WTC11 (cell line): ENCODE measurements at regions not wholly inside any gene's neighbourhood (a gene's known extent, or its start where the extent isn't known, plus 50 kb on each side); places are given as distances from the start of the nearest gene placed in this dataset.

Experiments
- ATAC-seq: fragments of 200-7000 bp; cut with Tn5 transposase; 2 replicates; pipeline ENCODE4 v1.10.0; 2021; ENCODE audit warnings: mild to moderate bottlenecking, moderate library complexity
- CTCF ChIA-PET: fragments of 300-600 bp; sonication (Branson Sonifier 250); formaldehyde crosslinking; loops from one replicate; lab custom pipeline; 2021; ENCODE audit warnings: antibody characterized with exemption; lab: Charles Lee
- POLR2A ChIA-PET: fragments of 350-600 bp; sonication (Branson Sonifier 250); formaldehyde crosslinking; loops from one replicate; lab custom pipeline; 2021; ENCODE audit warnings: antibody characterized with exemption; lab: Charles Lee
- DNase-seq: peaks from one replicate; pipeline ENCODE4 v3.0.0; 2021; ENCODE audit warnings: low spot score
- H3K27ac Mint-ChIP-seq: 2 replicates; pipeline ENCODE4 v1.8.0; 2021; ENCODE audit warnings: mixed read lengths
- H3K27me3 Mint-ChIP-seq: 2 replicates; pipeline ENCODE4 v1.8.0; 2021; ENCODE audit warnings: low read depth, mild to moderate bottlenecking, moderate library complexity, mixed read lengths
- H3K36me3 Mint-ChIP-seq: 2 replicates; pipeline ENCODE4 v1.8.0; 2021; ENCODE audit warnings: mixed read lengths
- H3K4me1 Mint-ChIP-seq: 2 replicates; pipeline ENCODE4 v1.8.0; 2022; ENCODE audit warnings: mixed read lengths
- H3K4me3 Mint-ChIP-seq: 2 replicates; pipeline ENCODE4 v1.8.0; 2021; ENCODE audit warnings: mild to moderate bottlenecking, moderate library complexity, mixed read lengths
- H3K9me3 Mint-ChIP-seq: 2 replicates; pipeline ENCODE4 v1.8.0; 2021; ENCODE audit warnings: mixed read lengths
- AR ChIP-seq: fragments of 250-450 bp; sonication (Bioruptor Pico); IDR thresholded peaks from 2 replicates; pipeline ENCODE4 v1.9.0; 2021; ENCODE audit warnings: mild to moderate bottlenecking
- ARID4B ChIP-seq: sonication (generic); formaldehyde crosslinking; IDR thresholded peaks from 2 replicates; pipeline ENCODE4 v1.8.0; 2023; ENCODE audit warnings: missing genetic modification reagents, mild to moderate bottlenecking, borderline replicate concordance
- ELF4 ChIP-seq: sonication (generic); formaldehyde crosslinking; IDR thresholded peaks from 2 replicates; pipeline ENCODE4 v1.8.1; 2022; ENCODE audit warnings: low read depth, mild to moderate bottlenecking, moderate library complexity, missing genetic modification reagents
- EMX1 ChIP-seq: fragments of 250-450 bp; sonication (Bioruptor Pico); IDR thresholded peaks from 2 replicates; pipeline ENCODE4 v1.8.0; 2021; ENCODE audit warnings: mild to moderate bottlenecking
- ESRRA ChIP-seq: sonication (generic); formaldehyde crosslinking; IDR thresholded peaks from 2 replicates; pipeline ENCODE4 v1.8.1; 2022; ENCODE audit warnings: mild to moderate bottlenecking, missing genetic modification reagents, borderline replicate concordance
- FOXP4 ChIP-seq: sonication (generic); formaldehyde crosslinking; IDR thresholded peaks from 2 replicates; pipeline ENCODE4 v1.8.0; 2022; ENCODE audit warnings: mild to moderate bottlenecking, missing genetic modification reagents
- JAZF1 ChIP-seq: fragments of 250-450 bp; sonication (Bioruptor Pico); IDR thresholded peaks from 2 replicates; pipeline ENCODE4 v1.9.0; 2021; ENCODE audit warnings: moderate library complexity, mild to moderate bottlenecking, inconsistent platforms
- RORB ChIP-seq: fragments of 250-450 bp; sonication (Bioruptor Pico); IDR thresholded peaks from 2 replicates; pipeline ENCODE4 v1.9.0; 2021; ENCODE audit warnings: mild to moderate bottlenecking
- TCF7 ChIP-seq: sonication (generic); formaldehyde crosslinking; IDR thresholded peaks from 2 replicates; pipeline ENCODE4 v1.8.0; 2022; ENCODE audit warnings: mild to moderate bottlenecking, low read depth, missing genetic modification reagents, moderate library complexity
- ZBTB21 ChIP-seq: sonication (generic); formaldehyde crosslinking; IDR thresholded peaks from 2 replicates; pipeline ENCODE4 v1.8.1; 2023; ENCODE audit warnings: mild to moderate bottlenecking, missing genetic modification reagents, borderline replicate concordance
- ZNF232 ChIP-seq: sonication (generic); formaldehyde crosslinking; IDR thresholded peaks from 2 replicates; pipeline ENCODE4 v1.8.0; 2022; ENCODE audit warnings: mild to moderate bottlenecking, missing genetic modification reagents
- ZNF671 ChIP-seq: fragments of 250-450 bp; sonication (Bioruptor Pico); IDR thresholded peaks from 2 replicates; pipeline ENCODE4 v1.8.0; 2021; ENCODE audit warnings: mild to moderate bottlenecking
- TF ChIP-seq, protein P1 (sequence below): sonication (generic); formaldehyde crosslinking; IDR thresholded peaks from 2 replicates; pipeline ENCODE4 v1.8.0; 2023; ENCODE audit warnings: missing genetic modification reagents
- TF ChIP-seq, protein P2 (sequence below): sonication (generic); formaldehyde crosslinking; IDR thresholded peaks from 2 replicates; pipeline ENCODE4 v1.8.1; 2023; ENCODE audit warnings: mild to moderate bottlenecking, missing genetic modification reagents, moderate library complexity
- TF ChIP-seq, protein P3 (sequence below): sonication (generic); formaldehyde crosslinking; IDR thresholded peaks from 2 replicates; pipeline ENCODE4 v1.8.0; 2022; ENCODE audit warnings: mild to moderate bottlenecking, missing genetic modification reagents
- TF ChIP-seq, protein P4 (sequence below): fragments of 250-450 bp; sonication (Bioruptor Pico); conservative IDR thresholded peaks from 2 replicates; pipeline ENCODE4 v1.9.0; 2021; ENCODE audit warnings: mild to moderate bottlenecking
- TF ChIP-seq, protein P5 (sequence below): fragments of 200-600 bp; IDR thresholded peaks from 2 replicates; pipeline ENCODE4 v1.8.0; 2022; ENCODE audit warnings: antibody characterized with exemption

GRCh38 chr6:43884652-43885022, 114.6 kb downstream of the VEGFA start:
- POLR2A ChIA-PET, result no interaction called here
- ATAC-seq, result no peak
- Mint-ChIP-seq H3K36me3 (no peaks in the 10 kb centered on the region), H3K27me3 (no peaks in the 10 kb centered on the region; the same call in 1 of the 2 replicates), H3K27ac (no peak overlapping the region), H3K4me3 (no peak overlapping the region)
- CTCF ChIA-PET, result interaction anchor here (1.3 to 1.4 kb wide), 2 partner anchors 10 to 217 kb away, joined by 3 to 5 read pairs; no protein-coding TSS in a partner anchor
- no peak for TF ChIP-seq ESRRA (CRISPR knock-in tag)
- no peak for TF ChIP-seq ZNF232 (CRISPR knock-in tag)
- TF ChIP-seq, protein P1, sequence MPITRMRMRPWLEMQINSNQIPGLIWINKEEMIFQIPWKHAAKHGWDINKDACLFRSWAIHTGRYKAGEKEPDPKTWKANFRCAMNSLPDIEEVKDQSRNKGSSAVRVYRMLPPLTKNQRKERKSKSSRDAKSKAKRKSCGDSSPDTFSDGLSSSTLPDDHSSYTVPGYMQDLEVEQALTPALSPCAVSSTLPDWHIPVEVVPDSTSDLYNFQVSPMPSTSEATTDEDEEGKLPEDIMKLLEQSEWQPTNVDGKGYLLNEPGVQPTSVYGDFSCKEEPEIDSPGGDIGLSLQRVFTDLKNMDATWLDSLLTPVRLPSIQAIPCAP (CRISPR knock-in tag), result no peak
- TF ChIP-seq, protein P2, sequence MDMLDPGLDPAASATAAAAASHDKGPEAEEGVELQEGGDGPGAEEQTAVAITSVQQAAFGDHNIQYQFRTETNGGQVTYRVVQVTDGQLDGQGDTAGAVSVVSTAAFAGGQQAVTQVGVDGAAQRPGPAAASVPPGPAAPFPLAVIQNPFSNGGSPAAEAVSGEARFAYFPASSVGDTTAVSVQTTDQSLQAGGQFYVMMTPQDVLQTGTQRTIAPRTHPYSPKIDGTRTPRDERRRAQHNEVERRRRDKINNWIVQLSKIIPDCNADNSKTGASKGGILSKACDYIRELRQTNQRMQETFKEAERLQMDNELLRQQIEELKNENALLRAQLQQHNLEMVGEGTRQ, result no peak
- no peak for TF ChIP-seq ZBTB21 (CRISPR knock-in tag)
- no peak for TF ChIP-seq RORB (CRISPR knock-in tag)
- TF ChIP-seq, all 79 proteins: peak for 0
- Mint-ChIP-seq H3K4me1 (no peaks in the 10 kb centered on the region), H3K9me3 (no peaks in the 10 kb centered on the region)
- DNase-seq, result no peak

DNA sequence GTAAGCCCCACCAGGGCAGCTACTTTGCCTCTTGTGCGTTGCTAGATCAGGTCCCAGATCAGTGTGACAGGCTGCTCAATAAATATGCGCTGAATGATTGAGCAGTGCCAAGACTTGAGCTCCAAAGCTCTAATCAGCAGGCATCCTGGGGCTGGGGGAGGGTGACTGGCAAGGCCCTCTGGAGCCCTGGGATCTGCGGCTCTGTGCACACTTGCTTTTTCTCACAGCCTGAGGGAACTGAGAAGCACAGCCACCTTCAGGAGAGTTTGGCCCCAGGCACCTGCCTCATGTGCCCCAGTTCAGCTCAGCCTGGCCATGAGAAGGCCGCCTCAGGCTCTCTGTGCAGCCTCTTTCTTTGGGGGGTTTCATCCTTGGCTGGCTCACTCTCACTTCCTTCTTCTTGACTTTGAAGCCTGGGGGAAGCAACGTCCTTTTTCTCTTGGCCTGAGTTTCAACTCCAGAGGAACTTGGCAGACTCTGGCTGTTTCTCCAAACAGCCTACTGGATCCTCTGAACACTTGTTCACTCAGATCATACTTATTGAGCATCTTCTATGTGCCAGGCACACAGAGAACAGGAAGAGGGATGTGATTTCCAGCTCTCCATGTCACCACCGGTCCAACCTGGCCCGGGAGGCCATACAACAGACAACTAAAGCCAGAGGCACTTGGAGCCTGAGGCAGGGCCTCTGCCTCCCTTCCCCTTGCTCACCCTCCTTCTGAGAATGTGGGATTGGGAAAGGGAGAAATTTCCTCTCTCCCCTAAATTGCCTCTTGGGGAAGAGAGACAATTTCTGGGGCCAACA, 114.0 kb downstream of the VEGFA start:
- H3K4me1 Mint-ChIP-seq, result no peaks in the 10 kb centered on the region
- H3K27me3 Mint-ChIP-seq, result no peaks in the 10 kb centered on the region; the same call in 1 of the 2 replicates
- ChIA-PET CTCF (interaction anchor here (0.9 to 1.3 kb wide), 2 partner anchors 28 to 217 kb away, joined by 3 read pairs; no protein-coding TSS in a partner anchor), POLR2A (interaction anchor here (1.1 kb wide), 1 partner anchor 19 kb away, joined by 3 read pairs; no protein-coding TSS in a partner anchor)
- no peak for ATAC-seq
- no peak overlapping the region for H3K4me3 Mint-ChIP-seq
- no peak overlapping the region for H3K27ac Mint-ChIP-seq
- no peak for DNase-seq
- H3K36me3 Mint-ChIP-seq, result no peaks in the 10 kb centered on the region
- no peaks in the 10 kb centered on the region for H3K9me3 Mint-ChIP-seq
- TF ChIP-seq TCF7 (no peak), ARID4B (CRISPR knock-in tag) (no peak), FOXP4 (CRISPR knock-in tag) (no peak), EMX1 (CRISPR knock-in tag) (no peak), AR (CRISPR knock-in tag) (no peak), JAZF1 (CRISPR knock-in tag) (no peak), ZNF671 (CRISPR knock-in tag) (no peak), ELF4 (CRISPR knock-in tag) (no peak)
- TF ChIP-seq, protein P3, sequence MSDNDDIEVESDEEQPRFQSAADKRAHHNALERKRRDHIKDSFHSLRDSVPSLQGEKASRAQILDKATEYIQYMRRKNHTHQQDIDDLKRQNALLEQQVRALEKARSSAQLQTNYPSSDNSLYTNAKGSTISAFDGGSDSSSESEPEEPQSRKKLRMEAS (CRISPR knock-in tag), result no peak
- TF ChIP-seq, protein P4, sequence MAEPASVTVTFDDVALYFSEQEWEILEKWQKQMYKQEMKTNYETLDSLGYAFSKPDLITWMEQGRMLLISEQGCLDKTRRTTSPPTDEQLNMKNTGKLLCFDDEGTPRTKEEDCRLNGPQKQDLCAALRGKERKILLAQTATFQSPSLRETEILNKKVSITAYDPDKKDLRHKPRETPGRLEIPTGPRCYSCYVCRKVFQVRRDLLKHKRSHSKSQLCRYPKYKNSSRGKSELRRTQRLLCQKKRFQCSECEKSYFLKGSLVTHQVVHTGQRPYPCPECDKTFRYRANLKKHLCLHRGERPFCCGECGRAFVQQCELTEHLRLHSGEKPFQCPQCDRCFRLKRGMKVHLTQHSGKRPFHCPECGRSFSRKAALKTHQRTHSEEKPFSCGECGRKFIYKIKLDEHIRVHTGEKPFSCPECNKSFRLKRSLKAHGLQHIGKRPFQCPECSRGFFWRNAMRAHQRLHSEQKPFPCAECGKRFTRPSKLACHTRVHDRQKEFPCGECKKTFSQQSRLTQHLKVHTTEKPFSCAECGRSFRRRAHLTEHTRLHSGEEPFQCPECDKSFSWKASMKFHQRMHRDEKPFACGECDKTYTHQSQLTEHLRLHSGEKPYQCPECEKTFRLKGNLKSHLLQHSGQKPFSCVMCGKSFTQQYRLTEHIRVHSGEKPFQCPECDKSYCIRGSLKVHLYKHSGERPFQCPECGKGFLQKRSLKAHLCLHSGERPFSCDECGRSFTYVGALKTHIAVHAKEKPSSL (CRISPR knock-in tag), result no peak
- TF ChIP-seq, protein P5, sequence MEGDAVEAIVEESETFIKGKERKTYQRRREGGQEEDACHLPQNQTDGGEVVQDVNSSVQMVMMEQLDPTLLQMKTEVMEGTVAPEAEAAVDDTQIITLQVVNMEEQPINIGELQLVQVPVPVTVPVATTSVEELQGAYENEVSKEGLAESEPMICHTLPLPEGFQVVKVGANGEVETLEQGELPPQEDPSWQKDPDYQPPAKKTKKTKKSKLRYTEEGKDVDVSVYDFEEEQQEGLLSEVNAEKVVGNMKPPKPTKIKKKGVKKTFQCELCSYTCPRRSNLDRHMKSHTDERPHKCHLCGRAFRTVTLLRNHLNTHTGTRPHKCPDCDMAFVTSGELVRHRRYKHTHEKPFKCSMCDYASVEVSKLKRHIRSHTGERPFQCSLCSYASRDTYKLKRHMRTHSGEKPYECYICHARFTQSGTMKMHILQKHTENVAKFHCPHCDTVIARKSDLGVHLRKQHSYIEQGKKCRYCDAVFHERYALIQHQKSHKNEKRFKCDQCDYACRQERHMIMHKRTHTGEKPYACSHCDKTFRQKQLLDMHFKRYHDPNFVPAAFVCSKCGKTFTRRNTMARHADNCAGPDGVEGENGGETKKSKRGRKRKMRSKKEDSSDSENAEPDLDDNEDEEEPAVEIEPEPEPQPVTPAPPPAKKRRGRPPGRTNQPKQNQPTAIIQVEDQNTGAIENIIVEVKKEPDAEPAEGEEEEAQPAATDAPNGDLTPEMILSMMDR, result no peak
